ENCODE measurements at regions not wholly inside any gene's neighbourhood (a gene's known extent, or its start where the extent isn't known, plus 50 kb on each side); places are given as distances from the start of the nearest gene placed in this dataset.

GRCh38 chr17:79272666-79273219, 198.1 kb downstream of the ENGASE start:
- H3K4me1 ChIP-seq (ENCODE audit: control insufficient read depth, insufficient read depth, low read length) = peaks cover 7% of the 10 kb centered on the region; the same call in 1 of the 2 replicates
- H3K27me3 ChIP-seq (ENCODE audit: control insufficient read depth, insufficient read depth, low read length) = peaks cover 2% of the 10 kb centered on the region; the same call in 1 of the 2 replicates
- TF ChIP-seq REST (IDR thresholded peaks at IDR 0.05; ENCODE audit: insufficient read depth in 1 of 2, low read depth in 2 of 2, low read length in 1 of 2) (no peak), SIN3A (IDR thresholded peaks at IDR 0.05; ENCODE audit: borderline replicate concordance, insufficient read depth, low read depth, low read length) (no peak), TCF7L2 (IDR thresholded peaks at IDR 0.05; ENCODE audit: low read depth, low read length) (no peak), POLR2AphosphoS5 (IDR thresholded peaks at IDR 0.05; ENCODE audit: low read depth, low read length) (no peak)
- TF ChIP-seq, protein P1, sequence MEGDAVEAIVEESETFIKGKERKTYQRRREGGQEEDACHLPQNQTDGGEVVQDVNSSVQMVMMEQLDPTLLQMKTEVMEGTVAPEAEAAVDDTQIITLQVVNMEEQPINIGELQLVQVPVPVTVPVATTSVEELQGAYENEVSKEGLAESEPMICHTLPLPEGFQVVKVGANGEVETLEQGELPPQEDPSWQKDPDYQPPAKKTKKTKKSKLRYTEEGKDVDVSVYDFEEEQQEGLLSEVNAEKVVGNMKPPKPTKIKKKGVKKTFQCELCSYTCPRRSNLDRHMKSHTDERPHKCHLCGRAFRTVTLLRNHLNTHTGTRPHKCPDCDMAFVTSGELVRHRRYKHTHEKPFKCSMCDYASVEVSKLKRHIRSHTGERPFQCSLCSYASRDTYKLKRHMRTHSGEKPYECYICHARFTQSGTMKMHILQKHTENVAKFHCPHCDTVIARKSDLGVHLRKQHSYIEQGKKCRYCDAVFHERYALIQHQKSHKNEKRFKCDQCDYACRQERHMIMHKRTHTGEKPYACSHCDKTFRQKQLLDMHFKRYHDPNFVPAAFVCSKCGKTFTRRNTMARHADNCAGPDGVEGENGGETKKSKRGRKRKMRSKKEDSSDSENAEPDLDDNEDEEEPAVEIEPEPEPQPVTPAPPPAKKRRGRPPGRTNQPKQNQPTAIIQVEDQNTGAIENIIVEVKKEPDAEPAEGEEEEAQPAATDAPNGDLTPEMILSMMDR (IDR thresholded peaks at IDR 0.05) = no peak
- ATAC-seq (peak; percentile 56), DNase-seq (ENCODE audit: low read depth, low spot score) (peak; percentile 8)
- in situ Hi-C loops (cut with HindIII; ENCODE audit: low pct_unique_long_range_greater_than_20kb, low sequenced_read_pairs) (no loop called here), intact Hi-C loops (cut with micrococcal nuclease; ENCODE audit: unreplicated experiment) (no loop called here)
- POLR2A ChIA-PET = no interaction called here
- no peaks in the 10 kb centered on the region for H3K9me3 ChIP-seq (ENCODE audit: control insufficient read depth, insufficient read depth, low read depth, low read length)
- no peak overlapping the region for H3K27ac ChIP-seq (ENCODE audit: low read length)
- CTCF ChIA-PET = no interaction called here
- H3K4me3 ChIP-seq (ENCODE audit: low read depth in 2 of 2, low read length in 2 of 2) = no peak overlapping the region
- BruUV-seq (replicated peaks) = no TSS peak
- H3K36me3 ChIP-seq (ENCODE audit: control insufficient read depth, insufficient read depth, low read length) = no peaks in the 10 kb centered on the region

DNA sequence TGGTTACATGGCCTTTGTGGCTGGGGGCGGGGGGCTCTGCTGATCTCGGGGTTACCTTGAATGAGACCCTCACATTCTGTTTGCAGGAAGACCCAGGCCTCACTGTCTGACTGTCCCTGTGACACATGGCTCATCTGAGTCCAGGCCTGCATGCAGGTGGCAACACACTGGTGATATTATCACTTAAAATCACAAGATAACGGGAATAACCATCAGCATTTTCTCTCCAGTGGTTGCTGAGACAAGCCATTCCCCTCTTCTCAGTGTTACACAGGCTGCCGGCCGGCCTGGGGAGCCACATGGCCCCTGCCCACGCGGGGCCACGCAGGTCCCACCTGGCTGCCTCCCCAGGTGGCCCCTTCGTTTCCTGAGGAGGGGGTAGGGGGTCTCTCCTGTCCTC, 197.6 kb downstream of the ENGASE start:
- no TSS peak for BruUV-seq (replicated peaks)

More for the DNA sequence above, 197.6 kb downstream of the ENGASE start:
- Histone ChIP-seq H3K27me3 (ENCODE audit: control insufficient read depth, insufficient read depth, low read length) (peaks cover 2% of the 10 kb centered on the region; the same call in 1 of the 2 replicates), H3K27ac (ENCODE audit: low read length) (no peak overlapping the region), H3K4me3 (ENCODE audit: low read depth in 2 of 2, low read length in 2 of 2) (no peak overlapping the region), H3K36me3 (ENCODE audit: control insufficient read depth, insufficient read depth, low read length) (no peaks in the 10 kb centered on the region), H3K4me1 (ENCODE audit: control insufficient read depth, insufficient read depth, low read length) (peaks cover 7% of the 10 kb centered on the region; the same call in 1 of the 2 replicates), H3K9me3 (ENCODE audit: control insufficient read depth, insufficient read depth, low read depth, low read length) (no peaks in the 10 kb centered on the region)
- intact Hi-C loops (cut with micrococcal nuclease; ENCODE audit: unreplicated experiment) = no loop called here
- POLR2A ChIA-PET = no interaction called here
- ATAC-seq (no peak), DNase-seq (ENCODE audit: low read depth, low spot score) (no peak)
- CTCF ChIA-PET = no interaction called here
- TF ChIP-seq REST (IDR thresholded peaks at IDR 0.05; ENCODE audit: insufficient read depth in 1 of 2, low read depth in 2 of 2, low read length in 1 of 2) (no peak), SIN3A (IDR thresholded peaks at IDR 0.05; ENCODE audit: borderline replicate concordance, insufficient read depth, low read depth, low read length) (no peak), POLR2AphosphoS5 (IDR thresholded peaks at IDR 0.05; ENCODE audit: low read depth, low read length) (no peak), TCF7L2 (IDR thresholded peaks at IDR 0.05; ENCODE audit: low read depth, low read length) (no peak)
- TF ChIP-seq, protein P1 (IDR thresholded peaks at IDR 0.05) = no peak
- in situ Hi-C loops (cut with HindIII; ENCODE audit: low pct_unique_long_range_greater_than_20kb, low sequenced_read_pairs) = no loop called here
